Neural cell (in vitro differentiated cells): ENCODE measurements at regions not wholly inside any gene's neighbourhood (a gene's known extent, or its start where the extent isn't known, plus 50 kb on each side); places are given as distances from the start of the nearest gene placed in this dataset.

Experiments
- H2AFZ ChIP-seq: fragments of 200-600, 300-800 bp; sonication (generic), shearing (Covaris generic); 2 replicates; pipeline ENCODE4 v1.6.0; 2014; ENCODE audit warnings: low read depth, mild to moderate bottlenecking, antibody characterized with exemption, low read length, moderate library complexity
- H3F3A ChIP-seq: fragments of 200-600 bp; shearing (Covaris generic); 2 replicates; pipeline ENCODE4 v1.6.1; 2016; ENCODE audit warnings: mild to moderate bottlenecking, moderate library complexity, mixed read lengths, antibody characterized with exemption, low read length; ENCODE audit not compliant: insufficient read depth, poor library complexity, severe bottlenecking
- H3K27ac ChIP-seq: fragments of 200-600, 300-800 bp; sonication (generic), shearing (Covaris generic); 2 replicates; pipeline ENCODE4 v1.5.1; 2014; ENCODE audit warnings: mild to moderate bottlenecking, low read length, moderate library complexity
- H3K27me3 ChIP-seq: fragments of 300-800, 200-600 bp; sonication (generic), shearing (Covaris generic); 2 replicates; pipeline ENCODE4 v1.6.0; 2014; ENCODE audit warnings: mild to moderate bottlenecking, low read depth, low read length, moderate library complexity; ENCODE audit not compliant: insufficient read depth
- H3K36me3 ChIP-seq: fragments of 300-800, 200-600 bp; sonication (generic), shearing (Covaris generic); 2 replicates; pipeline ENCODE4 v1.5.1; 2014; ENCODE audit warnings: mild to moderate bottlenecking, antibody characterized with exemption, low read length, moderate library complexity; ENCODE audit not compliant: insufficient read depth
- H3K4me2 ChIP-seq: fragments of 300-800, 200-600 bp; sonication (generic), shearing (Covaris generic); 2 replicates; pipeline ENCODE4 v1.6.0; 2014; ENCODE audit warnings: mild to moderate bottlenecking, low read length
- H3K4me3 ChIP-seq: fragments of 300-800, 200-600 bp; sonication (generic), shearing (Covaris generic); 2 replicates; pipeline ENCODE4 v1.5.1; 2014; ENCODE audit warnings: mild to moderate bottlenecking, low read length, moderate library complexity
- H3K79me2 ChIP-seq: fragments of 200-600 bp; shearing (Covaris generic); replicated peaks from 2 replicates; pipeline ENCODE4 v1.6.0; 2014; ENCODE audit warnings: mild to moderate bottlenecking, low read length, moderate library complexity; ENCODE audit not compliant: insufficient read depth
- H3K9ac ChIP-seq: fragments of 300-800, 200-600 bp; sonication (generic), shearing (Covaris generic); 2 replicates; pipeline ENCODE4 v1.6.1; 2016; ENCODE audit warnings: mild to moderate bottlenecking, low read length, mixed read lengths
- H3K9me2 ChIP-seq: fragments of 200-600 bp; shearing (Covaris generic); 2 replicates; pipeline ENCODE4 v1.6.1; 2016; ENCODE audit warnings: mild to moderate bottlenecking, low read length, mixed read lengths; ENCODE audit not compliant: insufficient read depth
- H3K9me3 ChIP-seq: fragments of 200-600, 300-800 bp; sonication (generic), shearing (Covaris generic); 2 replicates; pipeline ENCODE4 v1.6.1; 2016; ENCODE audit warnings: mild to moderate bottlenecking, mixed run types, low read length, moderate library complexity, mixed read lengths
- H4K20me1 ChIP-seq: fragments of 200-600 bp; shearing (Covaris generic); 2 replicates; pipeline ENCODE4 v1.6.1; 2016; ENCODE audit warnings: mild to moderate bottlenecking, mixed run types; ENCODE audit not compliant: insufficient read depth
- EP300 ChIP-seq: fragments of 450-650 bp; conservative IDR thresholded peaks from 2 replicates; pipeline ENCODE4 v1.6.1; 2014; ENCODE audit warnings: antibody characterized with exemption, mild to moderate bottlenecking, moderate library complexity; ENCODE audit not compliant: poor library complexity, severe bottlenecking
- EZH2 ChIP-seq: fragments of 200-600, 300-800 bp; shearing (Covaris generic), sonication (generic); IDR thresholded peaks from 2 replicates; pipeline ENCODE4 v1.6.1; 2014; ENCODE audit warnings: antibody characterized with exemption, low read length, borderline replicate concordance, mild to moderate bottlenecking; ENCODE audit not compliant: insufficient read depth, poor library complexity, severe bottlenecking
- MXI1 ChIP-seq: fragments of 450-650 bp; conservative IDR thresholded peaks from 2 replicates; pipeline ENCODE4 v1.6.1; 2014; ENCODE audit warnings: antibody characterized with exemption, mild to moderate bottlenecking; ENCODE audit not compliant: poor library complexity, severe bottlenecking
- POLR2AphosphoS5 ChIP-seq: IDR thresholded peaks from 2 replicates; pipeline ENCODE4 v1.6.1; 2012
- RAD21 ChIP-seq: fragments of 450-650 bp; conservative IDR thresholded peaks from 2 replicates; pipeline ENCODE4 v1.6.1; 2014; ENCODE audit warnings: antibody characterized with exemption, mild to moderate bottlenecking, moderate library complexity
- REST ChIP-seq: IDR thresholded peaks from 2 replicates; pipeline ENCODE4 v1.6.1; 2012; ENCODE audit warnings: borderline replicate concordance
- SMC3 ChIP-seq: fragments of 450-650 bp; conservative IDR thresholded peaks from 2 replicates; pipeline ENCODE4 v1.6.1; 2014; ENCODE audit warnings: antibody characterized with exemption, mild to moderate bottlenecking, moderate library complexity; ENCODE audit not compliant: poor library complexity
- TAF1 ChIP-seq: IDR thresholded peaks from 2 replicates; pipeline ENCODE4 v1.6.1; 2012; ENCODE audit warnings: low read depth
- TF ChIP-seq, protein P1 (sequence below): fragments of 450-650 bp; IDR thresholded peaks from 2 replicates; pipeline ENCODE4 v1.5.1; 2014; ENCODE audit warnings: antibody characterized with exemption, mild to moderate bottlenecking, moderate library complexity; ENCODE audit not compliant: poor library complexity, severe bottlenecking

DNA sequence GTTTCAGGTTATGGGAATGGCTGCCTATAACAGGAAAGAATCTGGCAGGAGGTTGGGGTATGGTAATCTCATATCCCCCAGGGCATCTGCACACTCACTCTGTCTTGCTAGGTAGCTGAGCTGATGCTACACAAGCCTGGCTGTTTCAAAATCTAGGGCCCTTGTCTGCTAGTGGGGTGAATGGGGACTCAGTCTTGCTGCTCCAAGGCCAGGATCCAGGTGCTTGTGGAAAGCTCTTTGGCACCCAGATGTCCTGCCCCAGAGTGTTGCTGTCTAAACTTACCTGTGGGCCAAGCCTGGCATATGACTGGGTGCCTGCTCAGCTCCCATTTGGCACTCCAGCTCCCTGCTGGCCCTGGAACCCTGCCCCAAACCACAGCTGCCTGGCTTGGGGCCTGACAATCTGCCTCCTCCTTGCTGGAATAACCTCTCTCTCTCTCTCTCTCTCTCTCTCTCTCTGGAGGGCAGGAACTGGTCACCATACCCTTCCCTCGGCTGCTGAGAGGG lies 158.1 kb upstream of the TSC22D1 start:
- Histone ChIP-seq H3K79me2 (no peaks in the 10 kb centered on the region), H3K4me3 (no peak overlapping the region), H3F3A (no peaks in the 10 kb centered on the region), H2AFZ (no peak overlapping the region), H3K4me2 (no peak overlapping the region), H3K27me3 (no peaks in the 10 kb centered on the region), H3K36me3 (no peaks in the 10 kb centered on the region), H3K9me2 (no peaks in the 10 kb centered on the region), H3K9ac (no peak overlapping the region), H4K20me1 (no peaks in the 10 kb centered on the region), H3K9me3 (no peaks in the 10 kb centered on the region), H3K27ac (no peak overlapping the region)
- TF ChIP-seq POLR2AphosphoS5 (no peak), EZH2 (no peak), MXI1 (no peak), RAD21 (no peak), REST (no peak), TAF1 (no peak), EP300 (no peak), SMC3 (no peak)
- TF ChIP-seq, protein P1, sequence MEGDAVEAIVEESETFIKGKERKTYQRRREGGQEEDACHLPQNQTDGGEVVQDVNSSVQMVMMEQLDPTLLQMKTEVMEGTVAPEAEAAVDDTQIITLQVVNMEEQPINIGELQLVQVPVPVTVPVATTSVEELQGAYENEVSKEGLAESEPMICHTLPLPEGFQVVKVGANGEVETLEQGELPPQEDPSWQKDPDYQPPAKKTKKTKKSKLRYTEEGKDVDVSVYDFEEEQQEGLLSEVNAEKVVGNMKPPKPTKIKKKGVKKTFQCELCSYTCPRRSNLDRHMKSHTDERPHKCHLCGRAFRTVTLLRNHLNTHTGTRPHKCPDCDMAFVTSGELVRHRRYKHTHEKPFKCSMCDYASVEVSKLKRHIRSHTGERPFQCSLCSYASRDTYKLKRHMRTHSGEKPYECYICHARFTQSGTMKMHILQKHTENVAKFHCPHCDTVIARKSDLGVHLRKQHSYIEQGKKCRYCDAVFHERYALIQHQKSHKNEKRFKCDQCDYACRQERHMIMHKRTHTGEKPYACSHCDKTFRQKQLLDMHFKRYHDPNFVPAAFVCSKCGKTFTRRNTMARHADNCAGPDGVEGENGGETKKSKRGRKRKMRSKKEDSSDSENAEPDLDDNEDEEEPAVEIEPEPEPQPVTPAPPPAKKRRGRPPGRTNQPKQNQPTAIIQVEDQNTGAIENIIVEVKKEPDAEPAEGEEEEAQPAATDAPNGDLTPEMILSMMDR = no peak

DNA sequence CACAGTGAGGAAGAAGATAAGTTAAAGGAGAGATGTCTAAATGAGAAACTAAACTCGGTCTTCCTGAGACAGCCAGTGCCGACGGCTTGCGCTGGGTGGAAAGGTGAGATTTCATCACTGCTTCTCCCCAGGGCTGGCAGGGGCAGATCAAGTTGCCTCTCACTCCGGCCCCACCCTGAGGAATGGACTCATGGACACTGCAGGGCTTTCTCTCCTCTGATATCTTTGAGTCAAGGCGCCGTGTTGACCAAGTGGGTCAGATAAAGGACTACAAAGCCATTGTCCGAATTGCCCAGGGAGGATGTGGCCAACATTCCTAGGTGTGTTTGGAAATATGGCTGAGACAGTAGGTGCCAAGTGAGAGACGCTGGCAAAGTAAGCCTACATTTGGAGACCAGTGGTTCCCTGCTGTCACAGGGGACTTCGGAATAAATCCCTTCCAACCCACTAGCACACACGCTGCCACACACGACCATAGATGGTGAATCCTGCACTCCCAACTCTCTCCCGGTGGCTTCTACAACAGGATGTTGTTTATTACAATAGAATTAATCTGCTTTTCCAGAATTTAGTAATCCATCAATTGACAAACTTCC lies 156.5 kb upstream of the TSC22D1 start:
- no peak overlapping the region for H3K9ac ChIP-seq
- no peaks in the 10 kb centered on the region for H3K9me2 ChIP-seq
- H4K20me1 ChIP-seq = no peaks in the 10 kb centered on the region
- no peaks in the 10 kb centered on the region for H3K27me3 ChIP-seq
- H3K36me3 ChIP-seq = no peaks in the 10 kb centered on the region
- no peak for TF ChIP-seq SMC3
- TF ChIP-seq REST = no peak
- TF ChIP-seq, protein P1 = no peak
- TF ChIP-seq RAD21 = no peak
- no peak for TF ChIP-seq MXI1
- TF ChIP-seq EP300 = no peak
- no peak for TF ChIP-seq EZH2
- no peak overlapping the region for H2AFZ ChIP-seq
- no peak overlapping the region for H3K4me2 ChIP-seq
- H3K4me3 ChIP-seq = no peak overlapping the region
- H3K9me3 ChIP-seq = no peaks in the 10 kb centered on the region
- H3K27ac ChIP-seq = no peak overlapping the region
- no peaks in the 10 kb centered on the region for H3F3A ChIP-seq
- no peaks in the 10 kb centered on the region for H3K79me2 ChIP-seq
